Stimulated activated CD8-positive, alpha-beta memory T cell treated with anti-CD3 and anti-CD28 coated beads, Interleukin-15, amount 100 ng/mL, for 24 hours (primary cell): ENCODE measurements at regions not wholly inside any gene's neighbourhood (a gene's known extent, or its start where the extent isn't known, plus 50 kb on each side); places are given as distances from the start of the nearest gene placed in this dataset.
"Not testable (repeated sequence)": the region's sequence is repeated elsewhere in the genome, so short reads cannot be mapped to it uniquely, and the experiment has no call there.

Source experiments
- DNase-seq: peaks from one replicate; pipeline ENCODE4 v3.0.0-alpha.2; 2020; ENCODE audit warnings: low read depth

- DNase-seq = not testable (repeated sequence)
Measured at GRCh38 chr2:17130627-17131026, 387.6 kb downstream of the RAD51AP2 start.

- no peak for DNase-seq
Measured at GRCh38 chr2:17125989-17126620, 392.1 kb downstream of the RAD51AP2 start.

DNA sequence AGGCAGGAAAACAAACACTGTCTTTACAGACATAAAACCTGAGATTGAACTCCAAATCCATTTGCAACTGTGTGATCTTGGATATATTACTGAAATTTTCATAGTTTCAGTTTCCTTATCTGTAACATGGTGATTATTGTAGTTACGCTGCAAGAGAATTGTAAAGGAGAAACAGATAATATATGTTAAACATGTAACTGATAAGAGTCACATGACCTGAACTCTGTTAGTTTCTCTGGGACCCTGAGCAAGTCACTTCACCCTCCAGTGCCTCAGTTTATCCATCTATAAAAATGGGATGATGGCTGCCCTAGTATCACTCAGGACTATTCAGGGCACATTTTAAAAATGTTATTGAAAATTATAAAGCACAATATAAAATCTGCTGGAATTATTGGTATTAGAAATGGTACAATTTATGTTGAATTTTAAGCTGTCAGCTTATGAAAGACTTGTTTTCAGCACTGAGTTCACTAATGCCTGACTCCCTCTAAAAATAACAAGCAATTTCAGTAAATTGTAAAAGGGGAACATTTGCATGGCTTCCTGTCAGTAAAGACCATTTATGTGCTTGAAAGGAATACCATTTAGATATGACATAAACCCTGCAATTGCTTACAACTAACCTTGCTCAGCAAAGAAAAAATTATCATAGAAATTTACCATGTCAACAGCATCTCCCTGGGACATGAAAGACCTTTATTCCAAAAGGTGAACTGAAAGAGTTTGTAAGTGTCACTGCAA is 393.5 kb downstream of the RAD51AP2 start:
- DNase-seq = no peak

- no peak for DNase-seq
Measured at GRCh38 chr2:17122887-17123501, 395.2 kb downstream of the RAD51AP2 start.

DNA sequence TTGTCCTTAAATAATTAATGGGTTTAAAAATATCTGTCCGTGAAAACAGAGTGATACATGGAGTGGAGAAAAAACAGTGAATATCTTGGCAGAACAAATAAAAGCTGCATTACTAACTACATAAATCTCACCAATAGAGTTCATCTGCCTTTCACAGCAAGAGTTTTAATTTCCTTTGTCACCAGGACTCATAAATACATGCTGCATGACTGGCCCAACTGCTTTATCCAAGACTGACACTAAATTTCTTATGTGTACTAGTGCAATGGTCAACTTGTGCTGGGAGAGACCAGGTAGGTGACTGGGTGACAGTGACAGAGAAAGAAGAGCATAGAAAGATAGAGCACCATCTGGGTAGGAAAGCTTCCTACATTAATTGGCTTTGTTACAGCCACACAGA is 402.8 kb downstream of the RAD51AP2 start:
- DNase-seq = no peak

- no peak for DNase-seq
Measured at GRCh38 chr2:17115042-17115441, 403.2 kb downstream of the RAD51AP2 start.

DNA sequence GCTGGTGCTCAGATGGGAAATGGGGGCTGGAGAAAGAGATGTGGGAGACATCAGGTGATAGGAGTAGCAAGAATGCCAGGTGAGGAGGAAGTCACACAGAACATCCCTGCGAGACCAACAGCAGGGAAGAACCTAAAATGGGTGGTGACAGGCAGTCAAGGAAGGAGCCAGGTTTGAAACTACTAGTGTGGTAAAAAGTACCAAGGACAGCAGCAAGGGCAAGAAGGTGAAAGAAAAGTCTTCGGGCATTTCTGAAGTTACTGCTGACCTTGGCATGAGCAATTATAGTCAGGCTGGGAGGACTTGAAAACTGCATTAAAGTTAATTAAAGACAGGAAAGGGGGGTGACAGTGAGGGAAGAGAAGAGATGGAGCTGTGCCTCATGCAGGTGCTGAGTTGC is 410.4 kb downstream of the RAD51AP2 start:
- DNase-seq = no peak

DNA sequence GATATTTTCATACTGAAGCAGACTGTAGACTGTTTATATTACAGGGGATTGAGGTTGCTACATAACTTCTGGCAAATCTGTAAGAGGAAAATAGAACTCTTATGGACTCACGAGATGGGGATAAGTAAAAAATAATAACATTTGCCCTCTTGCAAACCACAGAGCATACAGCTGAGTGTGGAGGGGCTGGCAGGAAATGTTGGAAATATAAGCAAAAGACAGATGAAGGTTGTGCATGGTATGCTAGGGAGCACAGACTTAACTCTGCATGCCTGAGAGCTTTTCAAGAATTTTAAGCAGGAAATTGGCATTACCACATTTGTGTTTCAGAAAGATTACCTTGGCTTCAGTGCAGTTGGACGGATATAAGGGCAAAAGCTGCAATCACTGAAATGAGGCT is 411.1 kb downstream of the RAD51AP2 start:
- no peak for DNase-seq

DNA sequence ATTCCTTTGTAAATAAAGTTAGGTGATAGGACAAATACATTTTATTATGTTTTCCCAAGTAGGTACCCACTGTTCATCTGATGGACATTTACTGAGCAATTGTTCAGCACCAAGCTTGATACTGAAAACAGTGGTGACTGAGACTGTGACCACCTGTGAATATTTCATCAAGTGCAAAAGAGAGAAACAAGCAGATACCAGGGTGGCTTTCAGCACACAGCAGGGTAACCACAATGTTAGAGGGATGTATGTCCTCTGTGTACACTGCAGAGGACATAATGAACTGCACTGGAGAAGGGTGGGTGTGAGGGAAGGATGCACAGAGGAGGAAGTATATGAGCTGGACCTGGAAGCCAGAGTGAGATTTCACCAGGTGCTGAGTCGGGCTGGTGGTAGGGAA is 411.8 kb downstream of the RAD51AP2 start:
- DNase-seq = no peak

DNA sequence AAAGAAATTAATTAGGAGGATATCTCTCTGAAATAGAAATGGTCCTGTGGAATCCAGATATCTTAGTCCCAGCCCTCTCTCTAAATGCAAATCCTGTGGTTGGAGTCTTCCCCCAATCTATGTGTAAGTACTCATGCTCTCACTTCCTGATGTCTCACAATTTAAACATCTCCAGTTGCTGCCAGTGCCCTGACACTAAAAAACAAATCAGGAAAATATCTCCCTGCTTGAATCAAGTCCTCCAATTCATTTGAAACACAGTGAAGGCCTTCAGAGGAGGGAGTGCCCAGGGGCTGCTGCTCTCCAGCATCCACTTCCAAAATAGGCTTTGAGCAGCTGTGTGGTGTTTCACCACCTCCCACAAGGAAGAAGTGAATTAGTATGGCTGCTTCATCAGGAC is 413.8 kb downstream of the RAD51AP2 start:
- no peak for DNase-seq

DNA sequence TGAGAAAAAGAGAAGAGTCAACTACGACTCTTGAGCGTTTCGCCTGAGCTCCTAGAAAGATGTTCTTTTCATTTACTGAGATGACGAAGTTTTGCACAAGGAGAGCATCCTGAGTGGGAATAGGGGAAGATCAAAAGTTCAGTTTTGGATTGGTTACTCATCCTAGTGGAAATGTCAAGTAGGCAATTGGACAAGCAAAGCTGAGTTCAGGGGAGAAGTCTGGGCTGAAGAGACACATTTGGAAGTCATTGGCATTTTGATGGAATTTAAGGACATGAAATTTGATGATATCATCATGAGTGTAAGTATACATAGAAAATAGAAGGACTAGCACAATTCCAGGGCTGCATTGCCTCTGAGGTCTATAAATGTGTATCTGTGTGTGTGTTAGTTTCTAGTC is 416.6 kb downstream of the RAD51AP2 start:
- DNase-seq = no peak

- DNase-seq = no peak
Measured at GRCh38 chr2:17101091-17101490, 417.1 kb downstream of the RAD51AP2 start.

GRCh38 chr2:17095340-17095739 is 422.9 kb downstream of the RAD51AP2 start:
- no peak for DNase-seq

GRCh38 chr2:17093712-17094111 is 424.5 kb downstream of the RAD51AP2 start:
- no peak for DNase-seq

- DNase-seq = no peak
Measured at GRCh38 chr2:17086990-17087389, 421.4 kb upstream of the CYRIA start.

DNA sequence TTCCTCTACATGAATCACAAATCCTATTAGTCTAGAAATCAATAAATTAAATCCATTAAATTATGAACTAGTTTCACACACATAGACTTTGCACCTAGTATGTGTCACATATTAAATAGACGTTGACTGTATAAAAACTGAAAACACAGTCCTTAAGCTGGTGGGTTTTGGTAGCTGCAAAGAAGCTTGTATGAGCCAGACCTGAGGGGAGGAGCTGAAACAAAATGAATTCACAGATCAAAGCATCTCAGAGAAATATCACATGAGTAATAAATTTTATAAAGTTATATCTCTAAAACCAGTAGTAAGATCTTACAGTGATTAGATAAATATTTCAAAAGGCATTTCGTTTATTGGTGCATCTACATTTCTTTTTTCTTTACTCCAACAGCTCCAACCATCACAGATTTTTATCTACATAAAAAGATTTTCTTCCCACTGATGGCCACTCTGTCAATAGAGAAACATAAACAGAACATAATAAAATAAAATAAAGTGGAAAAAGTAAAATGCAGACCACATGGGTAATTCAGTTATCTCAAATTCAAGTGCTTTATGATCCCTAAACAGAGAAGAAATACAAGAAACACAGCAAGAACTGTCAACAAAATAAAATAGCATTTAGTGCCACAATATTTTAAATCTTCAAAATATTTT is 420.0 kb upstream of the CYRIA start:
- DNase-seq = no peak

DNA sequence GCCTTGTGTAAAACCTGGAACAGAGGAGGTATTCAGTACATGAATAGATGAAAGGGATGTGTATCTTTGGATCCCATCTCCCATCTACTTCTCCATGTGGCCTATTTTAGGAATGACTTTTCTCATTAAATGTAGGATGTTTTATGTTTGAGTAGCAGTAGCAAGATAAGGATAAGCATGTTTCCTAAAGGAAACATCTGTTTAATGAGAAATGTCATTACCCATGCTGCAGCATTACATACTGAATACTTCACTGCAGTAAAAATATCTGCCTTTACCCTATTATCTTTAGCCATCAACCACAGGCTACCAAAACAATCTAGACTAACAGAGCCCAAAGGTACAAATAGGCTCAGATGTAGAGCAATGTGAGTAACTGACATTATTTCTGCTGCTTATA is 419.2 kb upstream of the CYRIA start:
- DNase-seq = no peak

GRCh38 chr2:17083902-17084301 is 418.3 kb upstream of the CYRIA start:
- DNase-seq = no peak

DNA sequence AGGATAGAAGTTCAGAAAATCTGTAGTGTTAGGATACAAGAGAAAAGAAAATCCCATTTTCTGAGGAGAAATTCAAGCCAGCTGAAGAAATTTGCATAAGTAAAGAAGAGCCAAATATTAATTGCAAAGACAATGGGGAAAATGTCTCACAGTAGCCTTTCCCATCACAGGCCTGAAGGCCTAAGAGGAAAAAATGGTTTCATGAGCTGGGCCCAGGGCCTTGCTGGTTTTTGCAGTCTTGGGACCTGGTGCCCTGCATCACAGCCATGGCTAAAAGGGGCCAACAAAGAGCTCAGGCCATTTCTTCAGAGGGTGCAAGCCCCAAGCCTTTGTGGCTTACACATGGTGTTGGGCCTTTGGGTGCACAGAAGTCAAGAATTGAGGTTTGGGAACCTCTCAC is 413.6 kb upstream of the CYRIA start:
- DNase-seq = no peak

- no peak for DNase-seq
Measured at GRCh38 chr2:17076533-17076932, 410.9 kb upstream of the CYRIA start.

DNA sequence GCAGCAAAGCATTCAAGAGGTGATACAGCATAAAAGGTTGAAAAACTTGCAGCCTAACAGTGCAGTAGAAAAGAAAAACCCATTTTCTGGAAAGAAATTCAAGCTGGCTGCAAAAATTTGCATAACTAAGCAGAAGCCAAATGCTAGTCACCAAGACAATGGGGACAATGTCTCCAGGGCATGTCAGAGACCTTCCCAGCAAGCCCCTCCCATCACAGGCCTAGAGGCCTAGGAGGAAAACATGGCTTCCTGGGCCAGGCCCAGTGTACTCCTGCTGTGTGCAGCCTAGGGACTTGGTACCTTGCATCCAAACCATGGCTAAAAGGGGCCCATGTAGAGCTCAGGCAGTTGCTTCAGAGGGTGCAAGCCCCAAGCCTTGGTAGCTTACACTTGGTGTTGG is 405.1 kb upstream of the CYRIA start:
- no peak for DNase-seq

GRCh38 chr2:17069564-17069963 is 403.9 kb upstream of the CYRIA start:
- no peak for DNase-seq

DNA sequence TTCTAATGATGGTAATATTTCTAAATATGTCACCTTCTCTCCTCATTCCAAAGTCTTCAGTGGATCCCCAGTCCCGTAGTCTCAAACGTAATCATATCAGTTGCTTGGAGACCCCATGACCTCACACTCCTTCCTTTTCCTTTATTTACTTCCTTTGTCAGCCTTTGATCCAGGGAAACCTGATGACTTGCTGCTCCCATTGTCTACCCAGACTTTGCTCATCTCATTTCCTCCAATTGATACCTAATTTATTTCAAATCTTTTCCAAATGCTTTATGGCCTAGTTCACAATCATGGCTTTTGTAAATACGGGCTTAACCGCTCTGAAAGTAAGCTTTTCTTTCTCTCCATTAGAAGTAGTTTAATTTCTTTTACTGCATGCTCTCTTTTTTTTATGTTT is 402.4 kb upstream of the CYRIA start:
- DNase-seq = no peak
